Ishikawa (cell line): ENCODE measurements at regions not wholly inside any gene's neighbourhood (a gene's known extent, or its start where the extent isn't known, plus 50 kb on each side); places are given as distances from the start of the nearest gene placed in this dataset.

Source experiments
- CEBPB ChIP-seq: IDR thresholded peaks from 2 replicates; pipeline ENCODE4 v1.6.1; 2012
- CREB1 ChIP-seq: IDR thresholded peaks from 2 replicates; pipeline ENCODE4 v1.6.1; 2012; ENCODE audit warnings: low read depth
- EGR1 ChIP-seq: IDR thresholded peaks from 2 replicates; pipeline ENCODE4 v1.6.1; 2012
- EP300 ChIP-seq: IDR thresholded peaks from 2 replicates; pipeline ENCODE4 v1.6.1; 2012; ENCODE audit warnings: borderline replicate concordance
- FOXM1 ChIP-seq: IDR thresholded peaks from 2 replicates; pipeline ENCODE4 v1.6.1; 2012; ENCODE audit warnings: low read depth, borderline replicate concordance
- MAX ChIP-seq: IDR thresholded peaks from 2 replicates; pipeline ENCODE4 v1.6.1; 2012
- NFIC ChIP-seq: IDR thresholded peaks from 2 replicates; pipeline ENCODE4 v1.6.1; 2012
- RAD21 ChIP-seq: IDR thresholded peaks from 2 replicates; pipeline ENCODE4 v1.6.1; 2012; ENCODE audit warnings: low read depth
- REST ChIP-seq: IDR thresholded peaks from 2 replicates; pipeline ENCODE4 v1.6.1; 2012; ENCODE audit warnings: low read depth, mild to moderate bottlenecking
- TAF1 ChIP-seq: IDR thresholded peaks from 2 replicates; pipeline ENCODE4 v1.6.1; 2012; ENCODE audit warnings: low read depth, mild to moderate bottlenecking
- TCF12 ChIP-seq: IDR thresholded peaks from 2 replicates; pipeline ENCODE4 v1.6.1; 2012; ENCODE audit warnings: low read depth
- TEAD4 ChIP-seq: IDR thresholded peaks from 2 replicates; pipeline ENCODE4 v1.6.1; 2012
- USF1 ChIP-seq: IDR thresholded peaks from 2 replicates; pipeline ENCODE4 v1.6.1; 2012
- YY1 ChIP-seq: IDR thresholded peaks from 2 replicates; pipeline ENCODE4 v1.6.1; 2012; ENCODE audit warnings: low read depth
- ZBTB7A ChIP-seq: IDR thresholded peaks from 2 replicates; pipeline ENCODE4 v1.6.1; 2012; ENCODE audit warnings: low read depth

GRCh38 chr9:22682961-22683699 is 236.5 kb downstream of the DMRTA1 start:
- TF ChIP-seq EGR1, result no peak
- TF ChIP-seq TEAD4, result no peak
- TF ChIP-seq REST, result no peak
- no peak for TF ChIP-seq RAD21
- no peak for TF ChIP-seq NFIC
- TF ChIP-seq MAX, result no peak

GRCh38 chr9:22683700-22684075 is 237.1 kb downstream of the DMRTA1 start:
- no peak for TF ChIP-seq TEAD4
- no peak for TF ChIP-seq RAD21
- no peak for TF ChIP-seq TAF1
- no peak for TF ChIP-seq CEBPB
- no peak for TF ChIP-seq EP300
- no peak for TF ChIP-seq EGR1
- no peak for TF ChIP-seq CREB1
- TF ChIP-seq ZBTB7A, result no peak
- no peak for TF ChIP-seq MAX
- TF ChIP-seq NFIC, result no peak
- TF ChIP-seq FOXM1, result no peak
- no peak for TF ChIP-seq TCF12
- TF ChIP-seq YY1, result no peak
- TF ChIP-seq REST, result no peak
- TF ChIP-seq USF1, result no peak

- TF ChIP-seq TCF12 (no peak), CEBPB (no peak), CREB1 (no peak), NFIC (no peak), USF1 (no peak), EGR1 (no peak)
Measured at GRCh38 chr9:22693156-22693555, 246.5 kb downstream of the DMRTA1 start.

GRCh38 chr9:22700171-22700570 is 253.5 kb downstream of the DMRTA1 start:
- no peak for TF ChIP-seq YY1
- no peak for TF ChIP-seq TAF1
- TF ChIP-seq FOXM1, result no peak
- no peak for TF ChIP-seq MAX
- TF ChIP-seq ZBTB7A, result no peak
- no peak for TF ChIP-seq CEBPB
- no peak for TF ChIP-seq RAD21

GRCh38 chr9:22718653-22719052 is 272.0 kb downstream of the DMRTA1 start:
- TF ChIP-seq MAX (no peak), FOXM1 (no peak), REST (no peak), USF1 (no peak), TAF1 (no peak), TEAD4 (no peak), YY1 (no peak), RAD21 (no peak), EP300 (no peak), CEBPB (no peak), TCF12 (no peak), NFIC (no peak)
